Limb (tissue), 2 donors: ENCODE measurements at regions not wholly inside any gene's neighbourhood (a gene's known extent, or its start where the extent isn't known, plus 50 kb on each side); places are given as distances from the start of the nearest gene placed in this dataset.
"Not testable (repeated sequence)": the region's sequence is repeated elsewhere in the genome, so short reads cannot be mapped to it uniquely, and the experiment has no call there.

Experiments used
- DNase-seq, 2 donors: peaks; one replicate each; pipeline ENCODE4 v3.0.0-alpha.2; 2016; ENCODE audit errors: extremely low spot score in 2 of 2

DNA sequence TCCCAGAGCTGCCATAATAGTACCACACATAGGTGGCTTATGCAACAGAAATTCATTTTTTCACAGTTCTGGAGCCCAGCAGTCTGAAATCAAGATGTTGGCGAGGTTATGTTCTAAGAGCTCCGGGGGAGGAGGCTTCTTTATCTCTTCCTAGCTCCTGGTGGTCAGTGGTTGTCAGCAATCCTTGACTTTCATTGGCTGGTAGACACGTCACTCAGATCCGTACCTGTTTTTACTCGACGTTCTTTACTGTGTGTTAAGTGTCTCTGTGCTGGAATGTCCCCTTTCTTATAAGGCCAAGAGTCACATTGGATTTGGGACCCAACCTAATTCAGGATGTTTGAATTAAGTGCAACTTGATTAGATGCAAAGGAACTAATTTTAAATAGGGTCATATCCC, 218.5 kb upstream of the CNTN3 start:
- DNase-seq, result no peak

DNA sequence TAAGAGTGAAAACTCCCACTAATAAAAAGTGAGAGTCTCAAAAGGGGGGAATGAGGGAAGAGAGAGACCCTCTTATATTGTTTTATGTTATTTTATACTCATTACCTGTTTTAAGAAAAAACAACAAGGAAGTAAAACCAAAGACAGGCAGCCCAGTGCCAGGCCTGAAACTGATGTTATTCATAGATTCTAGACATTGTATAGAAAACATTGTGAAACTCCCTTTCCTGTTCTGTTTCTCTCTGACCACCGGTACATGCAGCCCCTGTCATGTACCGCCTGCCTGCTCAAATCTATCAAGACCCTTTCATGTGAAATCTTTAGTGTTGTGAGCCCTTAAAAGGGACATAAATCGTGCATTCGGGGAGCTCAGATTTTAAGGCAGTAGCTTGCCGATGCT, 216.4 kb upstream of the CNTN3 start:
- not testable (repeated sequence) for DNase-seq

DNA sequence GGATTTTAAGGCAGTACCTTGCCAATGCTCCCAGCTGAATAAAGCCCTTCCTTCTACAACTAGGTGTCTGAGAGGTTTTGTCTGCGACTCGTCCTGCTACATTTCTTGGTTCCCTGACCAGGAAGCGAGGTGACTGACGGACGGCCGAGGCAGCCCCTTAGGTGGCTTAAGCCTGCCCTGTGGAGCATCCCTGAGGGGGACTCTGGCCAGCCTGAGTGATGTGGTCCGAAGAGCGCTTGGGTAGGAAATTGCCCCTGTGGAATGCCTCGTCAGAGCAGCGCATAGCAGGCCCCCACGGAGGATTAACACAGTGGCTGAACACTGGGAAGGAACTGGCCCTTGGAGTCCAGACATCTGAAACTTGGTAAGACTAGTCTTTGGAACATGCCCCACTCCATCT, 210.9 kb upstream of the CNTN3 start:
- DNase-seq, result not testable (repeated sequence)

DNA sequence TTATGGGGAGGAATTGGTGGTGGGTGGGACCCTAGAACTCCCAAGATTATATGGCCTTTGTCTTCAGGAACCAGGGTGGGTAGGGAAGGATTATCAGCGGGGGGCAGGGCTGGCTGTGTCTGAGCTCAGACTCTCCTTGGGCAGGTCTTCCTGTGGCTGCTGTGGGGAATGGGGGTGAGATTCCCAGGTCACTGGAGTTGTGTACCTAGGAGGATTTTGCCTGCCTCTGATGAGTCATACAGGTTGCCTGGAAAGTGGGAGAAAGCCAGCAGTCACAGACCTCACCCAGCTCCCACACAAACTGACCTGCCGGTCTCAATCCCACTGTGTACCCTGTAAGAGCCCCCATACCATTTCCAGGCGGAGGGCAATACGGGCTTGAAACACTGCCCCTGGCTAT, 209.9 kb upstream of the CNTN3 start:
- DNase-seq, result no peak

DNA sequence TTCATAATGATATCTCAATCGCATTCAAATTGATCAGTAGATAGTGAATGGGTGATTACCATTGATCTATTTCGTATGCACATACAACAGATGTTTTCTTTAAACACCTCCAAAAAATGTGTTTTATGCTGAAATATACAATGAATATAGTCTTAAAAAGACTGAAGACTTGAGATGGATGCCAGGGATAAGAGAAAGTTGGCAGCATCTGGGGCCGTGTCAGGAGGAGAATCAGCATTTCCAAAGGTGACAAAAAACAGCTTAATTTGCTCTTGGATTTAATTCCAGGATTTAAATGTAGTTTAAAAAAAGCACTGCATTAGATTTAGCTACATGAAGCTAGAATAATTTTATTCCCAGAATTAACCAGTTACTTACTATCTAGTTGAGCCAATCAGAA, 199.7 kb upstream of the CNTN3 start:
- DNase-seq, result no peak

DNA sequence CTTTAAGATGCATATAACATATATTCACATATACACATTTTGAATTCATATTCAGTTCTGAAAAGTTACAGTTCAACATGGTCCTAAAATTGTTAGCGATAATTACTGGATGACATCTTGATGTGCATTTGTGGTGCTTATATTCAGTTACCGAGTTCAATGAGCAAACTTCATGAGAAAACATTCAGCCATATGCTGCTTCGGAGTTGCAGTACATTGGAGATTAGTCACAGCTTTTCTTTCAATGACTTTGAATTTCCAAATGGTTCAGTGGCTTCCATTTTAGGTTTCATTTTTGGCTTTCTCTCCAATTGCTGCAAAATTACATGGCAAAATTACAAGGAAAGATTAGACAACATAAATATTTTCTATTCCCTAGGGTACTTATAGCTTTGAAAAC, 198.3 kb upstream of the CNTN3 start:
- DNase-seq, result no peak

DNA sequence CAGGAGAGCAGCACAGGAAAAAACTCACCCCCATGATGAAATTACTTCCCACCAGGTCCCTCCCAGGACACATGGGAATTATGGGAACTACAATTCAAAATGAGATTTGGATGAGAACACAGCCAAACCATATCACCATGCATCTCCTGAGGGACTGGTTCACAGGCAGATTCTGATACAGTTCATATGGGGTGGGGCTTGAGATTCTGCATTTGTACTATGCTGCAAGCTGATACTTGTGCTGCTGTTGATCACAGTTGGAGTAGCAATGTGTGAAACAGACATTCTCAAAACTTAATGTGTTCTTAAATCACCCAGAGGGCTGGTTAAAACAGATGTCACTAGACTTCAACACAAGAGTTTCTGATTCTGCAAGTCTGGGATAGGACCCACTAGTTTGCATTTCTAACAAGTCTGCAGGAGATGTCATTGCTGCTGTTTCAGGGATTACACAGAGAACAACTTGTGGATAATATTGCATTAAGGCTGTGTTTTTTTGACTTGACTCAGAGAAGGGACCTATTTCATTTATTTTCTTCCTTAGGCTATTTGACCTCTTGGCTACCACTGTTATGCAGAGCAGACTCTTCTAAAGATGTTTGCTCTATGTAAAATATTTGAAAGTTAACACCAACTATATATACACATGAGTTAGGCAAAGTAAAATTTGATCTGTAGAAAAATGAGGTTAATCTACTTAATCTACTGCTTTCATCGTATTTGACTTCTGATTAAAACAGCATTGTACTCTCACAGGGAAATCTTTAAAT, 194.2 kb upstream of the CNTN3 start:
- no peak for DNase-seq

DNA sequence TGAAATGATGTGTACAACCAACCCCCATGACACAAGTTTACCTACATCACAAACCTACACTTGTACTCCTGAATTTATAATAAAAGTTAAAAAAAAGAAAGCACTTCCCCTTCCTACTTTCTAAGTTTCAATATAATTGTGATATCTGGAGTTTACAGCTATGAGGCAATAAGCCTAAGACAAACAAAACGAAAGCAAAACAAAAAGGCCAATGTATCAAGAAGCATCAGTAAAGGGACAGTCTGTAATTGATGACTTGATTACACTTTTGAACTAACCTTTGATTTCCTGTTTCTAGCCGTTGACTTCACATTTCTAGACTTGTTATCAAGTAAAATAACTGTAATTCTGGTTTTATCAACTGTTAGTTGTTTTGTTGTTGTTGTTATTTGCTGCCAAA, 187.5 kb upstream of the CNTN3 start:
- no peak for DNase-seq

DNA sequence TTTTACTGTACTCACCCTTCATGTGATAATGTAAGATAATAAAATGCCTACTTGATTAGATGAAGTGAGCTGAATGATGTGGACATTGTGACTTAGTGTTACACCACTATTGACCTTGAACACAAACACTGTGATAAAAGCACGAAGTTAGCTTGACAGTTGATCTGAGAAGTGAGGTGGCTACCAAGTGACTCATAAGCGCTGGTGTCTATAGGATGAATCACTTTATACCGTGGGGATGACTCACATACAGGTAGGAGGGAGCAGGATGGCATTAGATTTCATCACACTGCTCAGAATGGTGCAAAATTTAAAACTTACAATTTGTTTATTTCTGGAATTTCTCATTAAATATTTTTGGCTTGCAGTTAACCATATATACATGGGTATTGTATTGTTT, 174.7 kb upstream of the CNTN3 start:
- no peak for DNase-seq

DNA sequence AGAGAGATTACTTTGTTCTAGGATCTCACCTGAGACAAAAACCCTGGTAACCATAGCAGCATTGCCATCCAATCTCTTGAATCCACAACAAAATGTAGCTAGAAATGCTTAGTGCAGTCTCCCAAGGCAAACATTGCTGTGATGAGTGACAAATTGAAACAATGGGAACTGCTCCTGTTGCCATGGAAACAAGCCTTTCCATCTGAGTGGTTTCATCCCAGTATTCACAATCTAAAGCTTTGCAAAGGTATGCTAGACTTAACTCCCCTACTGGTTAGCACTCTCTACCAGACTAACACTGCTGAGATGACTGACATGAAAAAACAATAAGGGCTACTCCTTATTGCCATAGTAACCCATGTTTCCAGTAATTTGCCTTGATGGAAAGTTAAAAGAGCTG, 172.6 kb upstream of the CNTN3 start:
- DNase-seq, result peak in 1 of 2 donors; percentile 24

DNA sequence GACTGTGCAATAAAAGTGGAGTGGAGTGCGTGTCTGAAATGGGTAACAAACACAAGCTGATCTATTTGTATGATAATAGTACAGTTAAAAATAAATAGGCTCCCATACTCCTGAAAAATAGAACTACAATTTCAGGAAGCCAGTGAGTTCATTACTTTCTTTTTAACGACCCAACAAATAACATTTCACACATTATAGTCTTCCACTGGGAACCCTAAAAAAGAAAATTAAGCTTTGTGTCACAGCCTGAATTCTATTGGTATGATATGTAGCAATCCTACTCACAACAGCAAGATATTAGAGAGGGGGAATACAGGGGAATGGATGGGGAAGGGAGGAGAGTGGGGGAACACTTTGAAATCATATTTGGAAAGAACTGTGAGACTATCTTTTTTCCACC, 156.9 kb upstream of the CNTN3 start:
- no peak for DNase-seq

DNA sequence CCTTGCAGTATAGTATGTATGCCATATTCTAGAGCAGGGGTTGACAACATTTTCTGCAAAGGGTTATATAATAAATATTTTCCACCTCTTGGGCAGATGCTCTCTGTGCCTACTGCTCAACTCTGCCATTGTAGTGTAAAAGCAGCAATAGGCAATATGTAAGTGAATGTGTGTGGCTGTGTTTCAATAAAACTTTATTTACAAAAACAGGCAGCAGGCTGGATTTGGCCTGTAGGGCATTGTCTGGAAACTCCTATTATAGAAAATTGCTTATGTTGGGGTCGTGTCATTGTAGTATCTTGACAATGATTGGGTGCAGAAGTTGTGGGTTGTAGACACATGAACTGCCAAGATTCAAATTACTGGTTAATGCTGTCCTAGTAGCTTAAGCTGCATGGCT, 153.6 kb upstream of the CNTN3 start:
- DNase-seq, result no peak

DNA sequence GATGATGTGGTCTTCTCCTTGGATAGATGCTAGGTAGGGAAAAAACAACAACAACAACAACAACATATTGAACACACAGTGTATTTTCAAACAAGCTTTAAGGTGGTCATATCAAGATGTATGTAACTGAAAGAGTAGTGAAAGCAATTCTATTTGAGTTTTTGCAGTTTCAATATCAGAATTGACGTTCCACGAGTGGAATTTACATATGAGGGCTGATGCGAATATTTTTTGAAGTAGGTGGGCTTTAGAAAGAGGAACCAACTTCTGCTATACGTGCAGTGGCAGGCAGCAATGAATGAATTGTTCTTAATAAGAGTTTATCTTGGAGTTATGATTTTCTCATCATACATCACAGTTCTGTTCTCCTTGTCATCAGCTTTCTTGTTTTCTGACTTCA, 151.9 kb upstream of the CNTN3 start:
- no peak for DNase-seq

DNA sequence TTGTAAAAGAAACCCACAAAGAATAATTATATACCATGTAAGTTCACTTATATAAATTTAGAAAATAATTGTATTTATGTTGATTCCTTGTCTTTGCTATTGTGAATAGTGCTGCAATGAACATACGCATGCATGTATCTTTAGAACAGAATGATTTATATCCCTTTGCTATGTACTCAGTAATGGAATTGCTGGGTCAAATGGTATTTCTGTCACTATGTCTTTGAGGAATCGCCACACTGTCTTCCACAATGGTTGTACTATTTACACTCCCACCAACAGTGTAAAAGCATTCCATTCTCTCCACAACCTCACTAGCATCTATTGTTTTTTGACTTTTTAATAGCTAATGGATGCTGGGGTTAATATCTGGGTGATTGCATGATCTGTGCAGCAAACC, 149.4 kb upstream of the CNTN3 start:
- DNase-seq, result no peak

DNA sequence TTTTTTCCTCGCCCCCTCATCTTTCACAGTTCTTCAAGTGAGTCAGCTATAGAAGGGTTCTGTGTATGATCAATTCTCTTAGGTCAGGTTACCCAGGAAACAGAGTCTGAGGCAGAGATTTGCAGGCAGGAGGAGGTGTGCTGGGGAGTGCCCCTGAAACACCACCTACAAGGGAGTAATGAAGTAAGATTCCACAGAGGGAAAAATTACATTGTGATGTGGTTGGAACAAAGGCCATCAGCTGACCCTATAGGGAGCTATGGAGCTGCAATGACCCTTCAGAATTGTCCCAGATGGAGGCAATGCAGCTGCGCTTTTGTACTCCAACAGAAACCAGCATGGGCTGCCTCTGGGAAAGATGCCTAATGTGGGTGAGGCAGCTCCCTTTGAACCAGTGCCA, 142.2 kb upstream of the CNTN3 start:
- DNase-seq, result no peak

DNA sequence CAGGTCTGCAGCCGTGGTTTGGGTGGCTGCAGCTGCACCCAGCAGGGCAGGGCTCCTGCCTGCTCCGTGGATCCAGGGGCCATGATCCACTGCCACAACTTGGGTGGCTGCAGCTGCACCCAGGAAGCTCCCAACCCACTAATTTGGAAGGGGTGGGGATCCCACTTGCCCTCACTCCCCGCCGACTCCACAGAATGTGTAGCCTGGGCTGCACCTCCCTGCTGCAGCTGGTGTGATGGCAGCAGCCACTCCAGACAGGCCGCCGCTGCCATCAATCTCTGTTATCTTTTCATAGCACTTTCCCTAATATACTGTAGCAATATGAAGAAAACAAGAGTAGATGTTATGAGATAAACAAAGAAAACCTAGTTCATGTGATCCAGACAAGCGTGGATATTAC, 137.8 kb upstream of the CNTN3 start:
- DNase-seq, result no peak

DNA sequence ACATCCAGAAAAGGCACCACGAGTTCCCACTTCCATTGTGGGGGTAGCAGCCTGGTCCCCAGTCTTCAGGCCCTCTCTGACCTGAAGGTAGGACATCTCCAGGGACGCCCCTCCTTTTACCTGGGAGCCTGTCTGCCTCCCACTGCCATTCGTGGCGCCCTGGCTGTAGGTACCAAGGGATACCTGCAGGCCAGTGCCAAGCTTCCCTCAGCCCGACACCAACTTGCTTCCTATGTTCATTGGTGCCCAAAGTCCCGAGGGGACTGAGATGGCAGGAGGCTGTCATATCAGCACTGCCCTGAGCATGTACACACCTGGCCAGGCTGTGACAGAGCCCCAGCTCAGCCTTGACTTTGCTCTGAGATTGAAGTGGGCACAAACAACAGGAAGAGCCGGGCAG, 137.3 kb upstream of the CNTN3 start:
- no peak for DNase-seq

DNA sequence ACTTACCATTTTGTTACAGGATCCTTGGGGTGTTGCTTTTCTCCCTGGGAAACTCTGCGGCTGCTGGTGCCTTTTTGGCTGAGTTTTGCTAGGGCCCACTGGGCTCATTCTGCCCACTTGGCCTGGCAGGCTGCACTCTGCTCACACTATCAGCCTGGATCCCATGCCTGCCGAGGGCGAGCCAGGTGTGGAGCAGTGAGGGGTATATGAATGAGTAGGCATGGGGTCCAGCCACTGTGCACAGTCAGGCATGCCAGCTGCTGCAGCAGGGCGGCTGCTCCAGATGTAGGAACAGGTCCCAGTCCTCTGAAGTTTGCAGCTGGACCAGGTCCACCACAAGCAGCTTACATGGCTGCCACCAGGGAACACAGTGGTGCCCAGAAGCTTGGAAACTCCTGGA, 136.4 kb upstream of the CNTN3 start:
- no peak for DNase-seq

DNA sequence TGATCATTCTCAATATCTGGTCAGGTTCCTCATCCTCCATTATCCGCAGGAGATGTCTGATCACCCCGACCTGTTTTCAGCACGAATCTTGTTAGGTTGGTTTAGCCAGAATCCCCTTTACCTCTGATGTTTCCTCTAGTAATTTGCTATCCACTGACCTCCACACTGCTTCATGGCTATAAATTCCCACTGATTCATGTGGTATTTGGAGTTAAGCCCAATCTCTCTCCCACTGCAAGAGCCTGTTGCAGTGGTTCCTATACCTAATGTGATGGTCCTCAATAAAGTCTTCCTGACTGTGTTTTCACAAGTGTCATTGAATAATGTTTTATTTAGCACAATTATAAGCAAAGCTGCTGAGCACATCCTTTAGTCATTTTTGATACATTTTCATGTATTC, 124.8 kb upstream of the CNTN3 start:
- DNase-seq, result no peak

DNA sequence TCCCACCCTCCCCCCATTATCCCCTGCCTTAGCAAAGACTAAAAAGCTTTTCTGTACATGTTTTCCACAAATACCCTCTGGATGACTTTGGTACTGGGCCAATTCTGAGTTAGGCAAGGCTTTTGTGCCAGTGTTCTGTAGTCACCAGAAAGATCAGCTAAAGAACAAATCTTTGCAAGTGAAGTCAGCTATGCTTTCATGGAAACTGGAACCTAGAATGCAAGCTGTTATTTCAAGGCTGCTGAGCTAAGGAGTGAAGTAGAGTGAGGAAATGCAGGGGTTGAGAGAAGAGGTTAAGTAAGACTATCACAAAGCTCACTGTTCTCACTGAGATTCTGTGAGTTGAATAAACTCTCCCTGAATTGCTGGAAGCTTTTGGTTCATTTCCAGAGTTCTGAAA, 107.8 kb upstream of the CNTN3 start:
- no peak for DNase-seq

DNA sequence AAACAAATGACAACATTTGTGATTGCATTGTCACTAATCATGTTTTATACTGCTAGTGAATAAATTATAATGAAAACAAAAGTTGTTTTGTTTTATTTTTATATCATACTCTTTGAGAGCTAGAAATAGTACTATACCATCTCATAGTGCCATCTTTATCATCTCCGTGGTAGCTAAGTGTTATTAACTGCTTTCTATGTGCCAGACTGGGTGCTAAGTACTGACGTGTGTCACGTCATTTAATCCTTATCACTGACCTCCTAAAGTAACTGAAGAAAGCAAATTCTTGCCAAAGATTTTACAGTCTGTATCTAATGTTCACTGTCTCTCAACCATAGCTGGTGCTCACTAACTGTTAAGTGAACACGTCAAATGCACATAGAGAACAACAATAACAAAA, 99.5 kb upstream of the CNTN3 start:
- DNase-seq, result no peak

DNA sequence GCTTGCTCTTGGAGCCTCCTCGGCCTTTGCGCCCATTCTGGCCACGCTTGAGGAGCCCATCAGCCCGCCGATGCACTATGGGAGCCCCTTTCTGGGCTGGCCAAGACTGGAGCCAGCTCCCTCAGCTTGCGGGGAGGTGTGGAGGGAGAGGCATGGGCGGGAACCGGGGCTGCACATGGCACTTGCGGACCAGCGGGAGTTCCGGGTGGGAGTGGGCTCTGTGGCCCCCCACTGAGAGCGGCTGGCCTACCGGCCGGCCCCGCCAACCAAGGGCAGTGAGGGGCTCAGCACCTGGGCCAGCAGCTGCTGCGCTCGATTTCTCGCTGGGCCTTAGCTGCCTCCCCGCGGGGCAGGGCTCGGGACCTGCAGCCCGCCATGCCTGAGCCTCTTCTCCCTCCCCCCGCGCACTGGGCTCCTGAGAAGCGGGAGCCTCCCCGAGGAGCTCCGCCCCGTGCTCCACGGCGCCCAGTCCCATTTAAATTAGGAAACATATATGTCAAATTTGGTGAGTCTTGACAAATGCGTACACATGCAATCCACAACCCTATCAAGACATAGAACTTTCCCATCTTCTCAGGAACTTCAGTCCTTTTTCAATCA, 97.6 kb upstream of the CNTN3 start:
- DNase-seq, result no peak

DNA sequence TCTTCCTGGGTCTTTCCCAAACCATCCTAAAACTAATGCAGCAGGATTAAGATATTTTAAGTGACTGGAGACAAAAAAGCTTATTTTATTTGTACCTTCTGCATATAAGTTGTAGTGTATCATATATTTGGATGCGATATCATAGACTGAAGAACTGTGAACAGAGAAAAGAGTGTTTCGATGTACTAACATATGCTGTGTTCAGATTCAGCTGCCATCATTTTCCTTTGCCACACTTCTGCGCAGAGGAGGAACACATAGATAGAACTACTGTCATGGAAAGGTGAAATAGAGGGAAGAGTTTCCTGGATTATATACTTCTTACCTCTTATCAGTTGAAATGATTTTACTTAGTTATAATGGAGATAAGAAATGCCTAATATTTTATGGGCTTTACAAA, 95.5 kb upstream of the CNTN3 start:
- DNase-seq, result no peak
